Calu3 (cell line): ENCODE measurements at regions not wholly inside any gene's neighbourhood (a gene's known extent, or its start where the extent isn't known, plus 50 kb on each side); places are given as distances from the start of the nearest gene placed in this dataset.

ENCODE experiments used
- BruUV-seq: library from RNA; stranded (reverse); fragments of 400-500 nt; replicated peaks from 2 replicates; lab custom pipeline; 2021; lab: Mats Ljungman, UMichigan
- CTCF ChIA-PET: fragments of 300-600 bp; sonication (Branson Sonifier 250); formaldehyde crosslinking; loops from one replicate; lab custom pipeline; 2022; ENCODE audit warnings: antibody characterized with exemption; lab: Charles Lee
- DNase-seq: peaks from one replicate; pipeline ENCODE4 v3.0.0; 2022
- H3K27ac Mint-ChIP-seq: one replicate; pipeline ENCODE4 v1.8.0; 2022; ENCODE audit warnings: mixed read lengths; ENCODE audit not compliant: unreplicated experiment
- H3K27me3 Mint-ChIP-seq: one replicate; pipeline ENCODE4 v1.8.0; 2022; ENCODE audit warnings: mixed read lengths; ENCODE audit not compliant: unreplicated experiment
- H3K36me3 Mint-ChIP-seq: one replicate; pipeline ENCODE4 v1.8.0; 2022; ENCODE audit warnings: mild to moderate bottlenecking, moderate library complexity, mixed read lengths; ENCODE audit not compliant: insufficient read depth, unreplicated experiment
- H3K4me1 Mint-ChIP-seq: one replicate; pipeline ENCODE4 v1.8.0; 2022; ENCODE audit warnings: mild to moderate bottlenecking, low read depth, mixed read lengths; ENCODE audit not compliant: unreplicated experiment
- H3K4me3 Mint-ChIP-seq: one replicate; pipeline ENCODE4 v1.8.0; 2022; ENCODE audit warnings: mild to moderate bottlenecking, low read depth, moderate library complexity, mixed read lengths; ENCODE audit not compliant: unreplicated experiment
- H3K9me3 Mint-ChIP-seq: one replicate; pipeline ENCODE4 v1.8.0; 2022; ENCODE audit warnings: low read depth, mixed read lengths; ENCODE audit not compliant: unreplicated experiment
- intact Hi-C: fragments of 100-400 bp; cut with micrococcal nuclease; formaldehyde crosslinking; loops from one replicate; pipeline ENCODE4 v1.10.0; 2022; ENCODE audit not compliant: unreplicated experiment
- TF ChIP-seq, protein P1 (sequence below): fragments of 200-600 bp; IDR thresholded peaks from one replicate; pipeline ENCODE4 v1.8.0; 2022; ENCODE audit warnings: antibody characterized with exemption; ENCODE audit not compliant: unreplicated experiment

DNA sequence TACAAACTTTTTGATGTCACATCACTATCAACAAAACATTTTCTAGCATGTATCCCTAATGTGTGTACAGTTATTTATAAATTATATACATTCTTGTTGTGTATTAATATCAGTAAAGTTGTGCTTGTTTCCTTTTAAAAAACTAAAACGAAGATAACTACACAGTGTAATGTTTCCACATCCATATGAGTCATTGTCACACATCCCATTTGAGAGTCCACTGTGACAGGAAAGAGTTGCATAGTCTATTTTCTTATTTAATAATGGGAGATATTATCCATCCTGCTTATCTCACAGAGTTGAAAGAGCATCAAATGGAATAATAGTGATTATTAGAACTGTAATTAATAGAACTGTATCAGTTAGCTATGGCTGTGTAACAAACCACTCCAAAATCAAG is 434.0 kb upstream of the CLINT1 start:
- TF ChIP-seq, protein P1, sequence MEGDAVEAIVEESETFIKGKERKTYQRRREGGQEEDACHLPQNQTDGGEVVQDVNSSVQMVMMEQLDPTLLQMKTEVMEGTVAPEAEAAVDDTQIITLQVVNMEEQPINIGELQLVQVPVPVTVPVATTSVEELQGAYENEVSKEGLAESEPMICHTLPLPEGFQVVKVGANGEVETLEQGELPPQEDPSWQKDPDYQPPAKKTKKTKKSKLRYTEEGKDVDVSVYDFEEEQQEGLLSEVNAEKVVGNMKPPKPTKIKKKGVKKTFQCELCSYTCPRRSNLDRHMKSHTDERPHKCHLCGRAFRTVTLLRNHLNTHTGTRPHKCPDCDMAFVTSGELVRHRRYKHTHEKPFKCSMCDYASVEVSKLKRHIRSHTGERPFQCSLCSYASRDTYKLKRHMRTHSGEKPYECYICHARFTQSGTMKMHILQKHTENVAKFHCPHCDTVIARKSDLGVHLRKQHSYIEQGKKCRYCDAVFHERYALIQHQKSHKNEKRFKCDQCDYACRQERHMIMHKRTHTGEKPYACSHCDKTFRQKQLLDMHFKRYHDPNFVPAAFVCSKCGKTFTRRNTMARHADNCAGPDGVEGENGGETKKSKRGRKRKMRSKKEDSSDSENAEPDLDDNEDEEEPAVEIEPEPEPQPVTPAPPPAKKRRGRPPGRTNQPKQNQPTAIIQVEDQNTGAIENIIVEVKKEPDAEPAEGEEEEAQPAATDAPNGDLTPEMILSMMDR, result no peak
- BruUV-seq, result no TSS peak
- intact Hi-C loops, result no loop called here
- CTCF ChIA-PET, result no interaction called here
- H3K36me3 Mint-ChIP-seq, result no peaks in the 10 kb centered on the region
- H3K27ac Mint-ChIP-seq, result no peak overlapping the region
- no peak for DNase-seq
- peaks cover 2% of the 10 kb centered on the region for H3K9me3 Mint-ChIP-seq
- H3K4me1 Mint-ChIP-seq, result no peaks in the 10 kb centered on the region
- no peaks in the 10 kb centered on the region for H3K27me3 Mint-ChIP-seq
- no peak overlapping the region for H3K4me3 Mint-ChIP-seq

DNA sequence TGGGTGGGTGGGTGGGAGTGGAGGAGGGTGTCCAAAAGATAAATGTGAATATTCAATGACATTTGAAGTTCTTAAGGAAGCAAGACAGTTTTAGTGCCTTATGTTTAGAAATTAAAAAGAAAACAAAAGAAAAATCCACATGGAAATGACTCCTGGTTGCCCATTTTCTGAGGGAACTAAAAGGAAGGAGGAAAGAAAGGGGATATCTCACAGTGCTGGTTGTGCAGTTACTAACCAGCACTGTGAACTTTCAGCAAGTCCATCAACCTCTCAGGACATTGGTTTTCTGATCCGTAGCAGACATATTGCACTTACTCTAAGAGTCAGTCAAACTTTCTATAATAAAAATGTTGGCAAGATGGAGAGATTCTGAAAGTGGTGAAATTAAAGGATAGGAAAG is 431.0 kb upstream of the CLINT1 start:
- Mint-ChIP-seq H3K36me3 (no peaks in the 10 kb centered on the region), H3K4me3 (no peak overlapping the region), H3K9me3 (no peaks in the 10 kb centered on the region), H3K4me1 (no peaks in the 10 kb centered on the region), H3K27me3 (no peaks in the 10 kb centered on the region), H3K27ac (no peak overlapping the region)
- TF ChIP-seq, protein P1, result no peak
- BruUV-seq, result no TSS peak
- intact Hi-C loops, result no loop called here
- DNase-seq, result no peak
- CTCF ChIA-PET, result no interaction called here

DNA sequence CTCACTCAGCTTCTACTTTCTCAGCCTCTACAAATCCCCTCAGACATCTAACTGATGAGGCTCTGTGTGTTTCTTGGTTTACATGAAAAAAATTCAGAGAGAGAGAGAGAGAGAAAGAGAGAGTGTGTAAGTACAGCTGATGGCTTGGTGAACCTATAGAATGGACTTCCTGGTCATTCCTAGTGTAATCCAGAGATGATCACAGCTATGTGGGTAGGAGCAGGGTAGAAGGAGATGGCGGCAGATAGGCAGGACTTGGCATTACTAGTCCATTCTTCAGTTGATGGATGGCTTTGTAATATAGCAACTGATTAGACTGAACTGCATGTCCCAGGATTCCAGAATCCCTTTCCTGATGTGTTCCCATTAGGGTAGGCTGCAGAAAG is 429.3 kb upstream of the CLINT1 start:
- H3K36me3 Mint-ChIP-seq, result no peaks in the 10 kb centered on the region
- TF ChIP-seq, protein P1, result no peak
- no peak for DNase-seq
- H3K27me3 Mint-ChIP-seq, result no peaks in the 10 kb centered on the region
- H3K4me1 Mint-ChIP-seq, result no peaks in the 10 kb centered on the region
- CTCF ChIA-PET, result no interaction called here
- no peak overlapping the region for H3K4me3 Mint-ChIP-seq
- no peak overlapping the region for H3K27ac Mint-ChIP-seq
- BruUV-seq, result no TSS peak
- intact Hi-C loops, result no loop called here
- H3K9me3 Mint-ChIP-seq, result no peaks in the 10 kb centered on the region

DNA sequence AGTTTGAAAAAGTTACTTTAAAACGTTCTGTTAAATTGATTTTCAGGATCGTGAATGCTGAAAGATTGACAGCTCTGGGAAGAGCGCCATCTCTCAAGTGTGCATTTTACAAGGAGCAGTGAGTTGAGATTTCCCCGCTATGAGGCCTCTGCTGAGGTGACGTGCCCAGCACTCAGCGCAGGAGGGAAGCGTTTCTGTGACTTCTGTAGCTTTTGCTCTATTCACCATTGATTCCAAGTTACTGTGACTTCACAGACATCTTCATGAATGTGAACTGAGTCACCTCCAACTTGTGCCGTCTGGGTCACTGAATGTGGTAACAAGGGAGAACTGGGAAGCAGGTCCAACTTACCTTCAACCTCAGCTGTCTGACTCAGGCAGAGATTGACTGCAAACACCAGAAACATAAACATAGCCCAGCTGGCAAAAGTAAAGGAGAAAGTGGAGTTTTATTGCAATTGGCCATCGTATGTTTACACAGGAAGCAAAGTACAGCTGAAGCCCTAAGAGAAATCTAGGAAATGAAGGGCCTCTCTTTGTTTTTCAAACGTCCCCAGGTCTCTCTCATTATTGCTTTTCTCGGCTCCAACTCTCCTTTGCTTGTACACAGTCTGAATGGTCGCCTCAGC is 428.8 kb upstream of the CLINT1 start:
- Mint-ChIP-seq H3K9me3 (no peaks in the 10 kb centered on the region), H3K27me3 (no peaks in the 10 kb centered on the region), H3K4me3 (no peak overlapping the region), H3K4me1 (no peaks in the 10 kb centered on the region), H3K27ac (no peak overlapping the region), H3K36me3 (no peaks in the 10 kb centered on the region)
- no peak for DNase-seq
- intact Hi-C loops, result no loop called here
- no TSS peak for BruUV-seq
- CTCF ChIA-PET, result no interaction called here
- TF ChIP-seq, protein P1, result no peak
